Activated CD8-positive, alpha-beta memory T cell treated with anti-CD3 and anti-CD28 coated beads, Interleukin-2, amount 50 U/mL, for 24 hours (primary cell): ENCODE measurements at regions not wholly inside any gene's neighbourhood (a gene's known extent, or its start where the extent isn't known, plus 50 kb on each side); places are given as distances from the start of the nearest gene placed in this dataset.

Experiments
- DNase-seq: peaks from one replicate; pipeline ENCODE4 v3.0.0-alpha.2; 2020; ENCODE audit errors: extremely low read depth

DNA sequence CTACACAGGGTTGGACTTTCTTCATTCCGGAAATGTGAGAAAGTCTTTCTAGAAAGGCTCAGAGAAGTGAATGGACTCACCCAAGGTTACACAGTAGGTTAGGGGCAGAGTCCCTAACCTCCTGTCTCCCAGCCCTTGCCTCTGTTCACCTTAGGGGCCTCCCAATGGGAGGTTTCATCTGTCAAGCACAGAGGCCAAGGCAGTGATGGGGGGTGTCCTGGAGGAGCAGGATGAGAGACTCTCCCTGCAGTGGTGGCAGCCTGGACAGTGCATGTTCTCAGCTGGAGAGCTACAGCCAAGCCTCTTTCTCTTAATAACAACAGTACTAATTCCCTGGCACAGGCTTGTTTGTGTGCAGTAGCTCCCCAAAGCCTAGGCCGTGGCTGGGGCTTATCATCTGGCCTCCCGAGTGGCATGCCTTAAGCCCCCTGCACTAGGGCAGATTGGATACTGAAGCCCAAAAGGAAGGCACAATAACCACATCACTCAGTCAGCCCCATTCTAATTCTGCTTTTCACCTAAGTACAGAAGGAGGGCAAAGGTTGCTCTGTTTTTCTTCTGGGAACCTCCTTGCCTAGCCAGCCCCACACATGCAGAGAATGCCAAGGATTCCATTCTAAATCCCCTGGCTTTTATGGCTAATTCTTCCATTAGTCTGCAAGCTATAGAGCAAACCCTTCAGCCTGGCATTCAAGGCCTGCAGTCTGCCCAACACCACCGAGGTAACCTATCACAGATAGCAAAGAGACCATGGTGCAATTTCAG is 50.2 kb upstream of the XPA start:
- DNase-seq, result no peak

DNA sequence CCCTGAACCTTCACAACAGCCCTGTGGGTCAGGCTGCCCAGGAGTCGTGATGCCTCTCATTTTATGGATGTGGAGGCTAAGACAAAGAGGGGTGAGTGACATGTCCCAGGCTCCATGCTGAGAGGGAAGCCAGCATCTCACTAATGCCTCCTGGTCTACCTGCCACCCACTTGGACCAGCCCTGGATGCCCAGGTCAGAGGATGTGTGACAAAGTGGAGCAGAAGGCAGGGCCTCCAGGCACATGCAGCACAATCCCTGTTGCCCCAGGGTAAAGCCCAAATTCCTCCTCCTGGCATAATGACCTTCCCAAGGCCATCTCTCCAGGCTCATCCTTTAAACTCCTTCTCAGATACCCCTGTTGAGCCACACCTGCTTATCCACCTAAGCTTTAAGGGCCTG is 51.4 kb upstream of the XPA start:
- DNase-seq, result no peak

DNA sequence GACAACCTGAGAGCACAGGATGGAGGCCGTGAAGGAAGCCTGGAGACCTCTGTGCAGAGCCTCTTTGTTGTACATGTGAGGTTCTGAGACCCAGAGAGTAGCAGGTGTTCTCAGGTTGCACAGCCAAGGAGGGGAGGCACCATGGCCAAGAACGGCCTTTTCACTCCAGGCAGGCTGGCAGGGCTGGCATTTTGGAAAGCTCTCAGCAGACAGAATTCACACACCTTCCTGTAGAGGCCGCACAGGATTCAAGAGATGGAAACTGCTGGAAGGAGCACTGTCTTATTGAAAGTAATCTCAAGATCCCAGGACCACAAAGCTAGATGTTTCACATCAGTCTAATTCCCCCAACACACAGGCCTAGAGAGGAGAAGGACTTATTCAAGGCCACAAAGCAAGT is 52.8 kb upstream of the XPA start:
- DNase-seq, result no peak

DNA sequence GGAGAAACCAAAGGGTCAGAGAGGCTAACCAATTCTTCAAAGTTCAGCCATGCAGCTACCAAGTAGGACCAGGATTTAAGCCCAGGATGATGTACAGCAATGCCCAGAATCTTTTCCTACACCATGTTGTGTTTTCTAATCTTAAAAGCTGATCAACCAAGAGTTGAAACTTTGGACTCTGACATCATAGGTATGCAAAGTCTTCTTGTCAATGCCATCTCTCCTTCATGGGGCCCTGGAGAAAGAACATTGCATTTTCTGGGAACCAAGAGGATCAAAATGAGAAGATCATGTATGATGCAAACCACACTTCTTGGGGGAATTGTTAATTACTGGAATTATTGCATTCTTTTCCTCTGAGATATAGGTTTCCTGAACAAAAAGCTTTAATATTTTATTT is 54.4 kb upstream of the XPA start:
- DNase-seq, result no peak

DNA sequence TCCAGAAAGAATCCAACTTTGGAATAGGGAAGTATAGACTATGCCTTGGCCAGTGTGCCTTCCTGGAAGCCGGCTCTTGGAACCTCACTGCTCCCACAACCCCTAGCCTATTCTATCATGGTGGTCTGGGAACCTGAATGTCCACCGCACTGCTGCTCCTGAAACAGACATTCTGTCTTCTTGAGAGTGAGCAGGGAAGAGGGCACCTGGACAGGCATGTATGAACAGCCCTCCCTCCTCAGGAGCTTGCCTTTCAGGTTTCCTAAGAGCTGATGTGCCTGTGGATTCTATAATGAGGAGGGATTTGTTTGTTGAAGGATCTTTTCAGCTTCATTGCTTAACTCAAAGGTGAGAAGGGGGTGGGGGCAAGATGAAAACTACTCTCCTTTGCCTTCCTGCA is 55.1 kb upstream of the XPA start:
- no peak for DNase-seq

DNA sequence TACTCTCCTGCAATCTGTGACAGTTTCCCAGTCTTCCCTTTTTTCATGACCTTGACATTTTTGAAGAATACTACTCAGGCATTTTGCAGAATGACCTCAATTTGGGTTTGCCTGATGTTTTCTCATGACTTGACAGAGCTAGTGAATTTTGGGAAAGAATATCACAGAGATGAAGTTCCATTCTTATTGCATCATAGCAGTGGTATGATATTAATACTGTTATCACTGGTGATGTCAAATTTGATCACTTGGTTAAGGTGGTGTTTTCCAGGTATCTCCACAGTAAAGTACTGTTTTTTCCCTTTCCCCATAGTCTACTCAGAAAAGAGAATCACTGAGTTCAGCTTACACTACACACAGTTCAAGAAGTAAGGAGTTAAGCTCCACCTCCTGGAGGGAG is 56.2 kb upstream of the XPA start:
- DNase-seq, result no peak

DNA sequence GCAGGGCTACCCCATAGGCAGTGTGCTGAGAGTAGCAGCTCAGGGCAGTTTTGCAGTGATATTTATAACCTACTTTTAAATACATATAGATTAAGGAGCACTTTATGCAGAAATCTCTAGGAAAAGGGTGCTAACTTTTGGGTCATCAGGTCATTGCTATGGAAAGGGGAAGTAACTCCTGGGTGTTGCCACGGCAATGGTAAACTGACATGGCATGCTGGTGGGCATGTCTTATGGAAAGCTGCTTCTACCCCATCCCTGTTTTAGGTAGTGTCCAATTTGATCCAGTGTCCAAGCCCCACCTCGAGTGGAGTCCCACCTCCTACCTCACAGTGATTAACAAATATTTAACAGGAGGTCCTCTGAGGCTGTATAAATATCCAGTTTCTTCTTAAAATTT is 56.8 kb upstream of the XPA start:
- no peak for DNase-seq

DNA sequence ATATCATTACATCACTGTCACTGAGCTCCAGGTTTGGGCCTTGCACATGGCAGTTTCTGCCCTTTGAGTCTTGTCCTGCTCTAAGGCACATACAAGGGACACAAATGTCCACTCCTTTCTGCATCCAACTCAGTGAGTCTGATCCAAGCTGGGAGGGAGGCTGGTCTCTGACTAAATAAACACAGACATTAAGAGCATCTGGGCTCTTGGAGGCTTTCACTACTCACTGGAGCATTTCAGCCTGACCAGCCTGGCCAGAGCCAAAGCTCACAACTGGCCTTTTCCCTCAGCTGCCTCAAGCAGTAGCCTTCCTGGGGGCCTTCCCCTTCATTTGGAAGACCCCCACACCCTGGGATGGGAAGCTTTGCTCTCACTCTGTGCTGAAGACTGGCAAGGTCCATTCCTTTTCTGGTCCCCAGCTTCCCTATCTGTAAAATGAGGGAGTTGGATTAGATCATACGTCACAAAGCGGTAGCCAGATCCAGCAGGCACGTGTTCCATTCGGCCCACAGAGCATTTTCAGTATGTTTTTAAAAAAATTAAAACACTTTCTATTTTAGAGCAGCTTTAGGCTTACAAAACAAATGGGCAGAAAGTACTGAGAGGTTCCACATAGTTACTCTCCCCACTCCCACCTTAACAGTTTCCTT is 58.6 kb upstream of the XPA start:
- DNase-seq, result no peak

DNA sequence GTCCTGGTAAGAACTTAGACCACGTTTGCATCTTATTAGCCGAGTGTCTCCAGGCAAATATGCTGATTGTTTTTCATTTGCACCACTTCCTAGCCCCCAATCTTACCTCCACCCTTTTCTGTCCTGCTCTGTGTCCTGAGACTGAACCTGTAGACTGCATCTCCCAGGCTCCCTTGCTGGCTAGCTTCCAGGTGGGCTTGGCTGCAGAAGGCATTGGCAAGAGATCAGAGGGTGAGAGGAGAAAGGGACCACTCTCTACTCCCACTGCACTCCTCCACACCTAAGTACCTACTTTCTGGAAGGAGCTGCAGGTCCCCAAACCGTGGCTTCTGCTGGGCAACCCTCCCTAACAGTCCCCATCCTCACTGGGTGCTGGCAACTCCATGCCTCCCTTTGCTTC is 59.9 kb upstream of the XPA start:
- no peak for DNase-seq

DNA sequence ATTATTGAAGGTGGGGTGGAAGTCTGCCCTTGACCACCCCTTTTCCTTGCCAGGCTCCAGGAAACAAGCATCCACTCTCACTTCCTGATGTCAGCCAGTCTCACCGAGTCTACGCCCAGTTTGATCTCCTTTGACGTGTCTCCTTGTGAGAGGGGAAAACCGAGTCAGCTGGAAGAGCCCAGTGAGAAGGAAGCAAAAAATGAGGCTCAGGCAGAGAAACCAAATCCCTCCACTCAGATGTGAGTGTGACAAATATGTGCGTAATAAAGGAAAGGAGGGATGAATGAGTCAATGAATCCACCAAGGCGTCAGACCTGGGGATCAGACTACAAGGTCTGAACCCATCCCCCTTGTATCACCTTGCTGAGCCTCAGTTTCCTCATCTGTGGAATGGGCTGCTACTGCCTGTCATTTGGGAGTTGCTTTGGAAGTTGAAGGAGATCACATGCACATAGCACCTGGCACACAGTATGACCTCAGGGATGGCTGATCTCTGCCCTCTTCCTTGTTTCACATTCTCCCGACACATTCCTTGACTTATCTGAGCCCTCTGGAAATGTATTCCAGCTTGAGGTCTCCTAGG is 61.3 kb upstream of the XPA start:
- no peak for DNase-seq

DNA sequence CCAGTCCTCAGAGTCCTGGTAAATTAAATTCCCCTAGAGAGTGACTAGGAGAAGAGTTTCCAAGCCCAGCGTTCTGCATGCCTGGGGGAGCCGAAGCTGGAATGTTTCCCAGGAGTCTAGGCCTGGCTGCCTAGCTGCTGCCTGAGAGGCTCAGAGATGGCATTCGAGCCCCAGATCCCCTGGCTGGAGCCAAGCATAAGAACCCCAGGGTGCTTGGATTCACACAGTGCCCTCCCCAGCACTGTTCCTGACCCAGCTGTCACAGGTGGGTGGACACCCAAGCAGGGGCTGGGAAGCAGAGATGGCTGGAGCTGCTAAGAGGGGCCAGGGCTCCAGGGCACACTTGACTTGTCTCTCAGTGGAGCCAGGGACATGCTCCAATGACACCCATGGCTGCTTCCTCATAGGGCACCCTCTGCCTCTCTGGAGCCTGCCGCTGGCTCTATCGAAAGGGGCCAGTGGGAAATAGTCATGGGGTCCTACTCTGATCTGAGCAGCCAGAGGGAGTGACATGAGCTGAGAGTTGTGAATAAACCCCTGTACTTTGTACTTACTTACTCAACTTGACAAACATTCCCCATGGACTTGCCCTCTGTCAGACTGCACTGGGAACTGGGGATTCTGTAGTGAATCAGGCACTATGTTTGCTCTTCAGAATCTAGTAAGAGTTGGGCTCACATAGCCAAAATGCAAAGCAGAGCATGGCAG is 62.6 kb upstream of the XPA start:
- no peak for DNase-seq

DNA sequence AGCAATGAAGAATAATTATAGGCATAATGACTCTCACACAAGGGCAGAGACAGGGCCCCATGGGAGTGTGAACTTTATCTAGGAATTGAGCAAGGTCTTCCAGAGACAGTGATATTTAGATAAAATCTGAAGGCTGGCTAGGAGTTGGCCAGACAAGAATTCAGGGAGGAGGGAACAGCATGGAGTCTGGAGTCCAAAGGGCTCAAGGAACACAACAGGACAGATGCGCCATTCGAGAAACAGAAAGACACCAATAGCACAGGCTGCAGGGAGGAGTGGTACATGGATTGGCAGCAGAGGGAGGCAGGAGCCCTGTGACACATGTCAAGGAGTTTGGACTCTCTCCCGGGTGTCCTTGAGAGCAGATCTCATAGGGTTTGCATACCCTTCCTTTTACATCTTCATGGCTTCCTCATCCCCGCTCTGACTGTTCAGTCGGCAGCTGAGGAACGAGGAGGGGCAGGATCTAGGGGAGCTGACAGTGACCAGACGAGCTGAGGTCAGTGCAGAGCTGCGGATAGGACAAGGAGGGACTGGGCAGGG is 64.0 kb upstream of the XPA start:
- DNase-seq, result no peak

DNA sequence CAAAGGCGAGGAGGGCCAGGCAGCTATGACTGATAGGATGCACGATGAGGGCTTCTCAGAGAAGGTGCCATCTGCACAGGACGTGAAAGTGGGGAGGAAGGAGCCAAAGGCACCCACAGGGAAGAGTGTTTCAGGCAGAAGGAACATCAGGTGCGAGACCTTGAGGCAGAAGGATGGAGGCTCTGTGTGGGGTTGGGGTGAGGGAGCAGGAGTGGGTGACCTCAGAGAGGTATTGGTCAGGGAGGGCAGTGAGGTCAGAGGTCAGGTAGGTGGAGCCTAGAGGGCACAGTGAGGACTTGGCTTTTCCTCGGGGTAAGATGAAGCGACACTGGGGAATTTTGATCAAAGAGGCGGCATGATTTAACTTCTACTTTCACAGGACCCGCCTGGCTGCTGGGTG is 64.7 kb upstream of the XPA start:
- no peak for DNase-seq

DNA sequence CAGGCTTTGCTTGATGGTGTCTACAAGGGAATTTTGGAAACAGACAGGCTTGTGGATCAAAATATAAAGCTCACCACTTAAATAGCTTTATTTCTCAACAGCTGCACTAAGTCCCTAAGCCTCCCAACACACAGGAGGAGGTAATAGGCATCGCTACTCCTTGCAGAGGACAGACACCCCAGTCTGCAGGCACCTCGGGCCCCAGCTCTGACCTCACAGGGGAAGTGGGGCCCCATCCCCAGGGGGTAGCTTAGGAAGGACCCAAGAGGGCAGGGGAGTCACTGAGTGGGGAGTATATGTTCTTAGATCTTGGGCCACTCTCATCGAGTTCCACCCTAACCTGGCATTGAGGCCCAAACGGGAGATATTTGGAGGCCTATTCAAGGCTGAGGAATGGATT is 66.7 kb upstream of the XPA start:
- DNase-seq, result no peak

DNA sequence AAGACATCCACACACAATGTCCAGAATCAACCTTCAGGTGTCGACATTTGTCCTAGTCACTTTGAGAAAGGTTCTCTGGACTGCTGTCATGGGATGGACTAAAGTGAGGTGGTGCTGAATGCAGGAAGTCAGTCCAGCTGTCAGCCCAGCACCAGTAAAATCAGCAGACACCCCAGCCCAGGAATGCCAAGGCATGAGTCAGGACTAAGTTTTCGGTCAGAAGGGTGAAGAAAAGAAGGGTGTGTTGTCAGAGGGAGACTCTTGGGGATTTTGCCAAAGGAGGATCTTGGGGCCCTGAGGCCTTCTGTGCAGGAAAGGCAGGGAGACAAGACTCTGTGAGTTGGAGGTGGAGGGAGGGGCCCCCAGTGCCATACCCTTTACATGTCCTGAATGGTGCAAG is 69.0 kb upstream of the XPA start:
- no peak for DNase-seq

DNA sequence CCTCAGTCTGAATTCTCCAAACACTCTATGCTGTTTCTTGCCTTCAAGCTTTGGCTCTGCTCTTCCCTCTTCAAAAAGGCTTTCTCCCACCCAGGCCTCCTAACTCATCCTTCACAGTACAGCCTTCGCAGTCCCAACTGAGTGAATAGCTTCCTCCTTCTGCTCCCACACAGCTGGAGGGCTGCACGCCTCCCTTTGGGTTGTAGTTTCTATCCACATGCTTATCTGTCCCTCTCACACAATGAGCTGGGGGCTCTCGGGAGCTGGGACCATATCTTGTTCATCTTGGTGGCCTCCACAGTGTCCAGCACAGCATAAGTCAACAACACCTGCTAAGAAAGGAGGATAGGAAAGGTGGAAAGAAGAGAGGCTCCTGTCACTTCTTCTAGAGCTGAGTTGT is 69.5 kb upstream of the XPA start:
- DNase-seq, result no peak

DNA sequence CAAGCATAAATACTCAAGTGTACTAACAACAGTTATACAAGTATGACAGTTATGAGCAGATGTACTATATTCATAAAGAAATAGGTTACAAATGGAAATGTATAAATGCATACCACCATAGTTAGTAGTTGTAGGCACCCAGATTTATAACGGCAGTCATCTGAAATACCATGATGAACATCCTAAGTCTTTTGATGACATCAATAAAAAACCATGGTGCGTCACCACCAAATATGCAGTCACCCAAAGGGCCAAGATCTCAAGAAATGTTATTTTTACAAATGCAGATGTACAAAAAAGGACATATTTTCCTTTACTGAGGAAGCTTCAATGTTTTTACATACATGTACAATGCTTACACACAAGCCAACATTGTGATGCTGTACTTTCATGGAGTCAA is 70.8 kb upstream of the XPA start:
- DNase-seq, result no peak

DNA sequence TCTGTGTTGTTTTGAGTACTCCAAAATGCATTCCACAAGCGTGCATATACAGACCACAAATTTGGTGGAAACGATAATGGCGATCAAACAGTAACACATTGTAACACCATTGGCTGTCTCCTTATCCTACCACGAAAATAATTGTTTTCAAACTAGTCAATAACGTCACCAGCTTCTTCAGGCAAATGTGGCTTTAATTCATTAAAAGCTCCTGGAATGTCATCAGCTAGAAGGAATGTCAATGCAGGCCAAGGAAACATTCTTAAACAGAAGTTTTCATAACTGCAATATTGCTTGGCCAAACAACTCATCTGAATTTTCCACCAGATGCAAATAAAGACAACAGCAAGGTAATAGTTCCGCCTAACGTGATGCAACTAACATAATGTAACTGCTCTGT is 71.6 kb upstream of the XPA start:
- no peak for DNase-seq

DNA sequence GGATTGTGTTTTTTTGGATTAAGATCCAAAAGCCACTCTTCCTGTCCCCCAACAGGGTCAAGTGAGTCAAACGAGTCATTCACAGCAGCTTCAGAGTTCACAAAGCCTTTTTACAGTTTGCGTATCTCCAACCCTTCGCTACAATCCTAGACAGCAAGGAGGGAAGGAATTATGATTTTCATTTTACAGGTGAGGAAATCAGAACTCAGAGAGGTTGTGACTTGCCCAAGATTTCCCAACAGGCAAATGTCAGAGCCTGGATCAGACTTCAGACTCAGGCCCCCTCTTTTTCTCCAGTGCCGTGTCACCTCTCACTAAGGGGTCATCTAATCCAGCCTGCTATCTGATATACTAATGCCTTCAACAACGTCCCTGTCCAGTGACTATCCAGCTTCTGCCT is 72.1 kb upstream of the XPA start:
- no peak for DNase-seq

DNA sequence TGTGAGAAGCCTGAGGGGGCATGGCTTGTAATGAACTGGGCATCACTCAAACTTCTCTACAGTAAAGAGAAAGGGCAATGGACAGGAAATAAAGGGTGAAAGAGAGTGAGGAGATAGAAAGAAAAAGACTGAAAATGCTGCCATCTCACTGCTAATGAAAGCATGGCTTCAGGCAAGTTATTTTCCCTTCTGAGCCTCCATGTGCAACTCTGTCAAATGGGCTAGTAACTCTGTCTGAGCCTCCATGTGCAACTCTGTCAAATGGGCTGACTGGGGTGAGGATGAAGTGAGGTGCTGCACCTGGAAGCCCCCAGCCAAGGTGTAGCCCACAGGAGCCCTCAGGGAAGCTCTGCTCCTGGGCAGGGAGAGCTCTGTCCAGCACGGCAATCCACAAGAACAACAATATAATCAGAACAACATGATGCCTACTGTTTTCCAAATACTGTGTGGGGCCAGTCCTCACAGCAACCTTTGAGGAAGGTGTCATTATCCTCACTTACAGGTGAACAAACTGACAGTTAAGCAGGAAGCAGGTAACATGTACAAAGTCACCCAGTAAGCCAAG is 73.8 kb upstream of the XPA start:
- no peak for DNase-seq

DNA sequence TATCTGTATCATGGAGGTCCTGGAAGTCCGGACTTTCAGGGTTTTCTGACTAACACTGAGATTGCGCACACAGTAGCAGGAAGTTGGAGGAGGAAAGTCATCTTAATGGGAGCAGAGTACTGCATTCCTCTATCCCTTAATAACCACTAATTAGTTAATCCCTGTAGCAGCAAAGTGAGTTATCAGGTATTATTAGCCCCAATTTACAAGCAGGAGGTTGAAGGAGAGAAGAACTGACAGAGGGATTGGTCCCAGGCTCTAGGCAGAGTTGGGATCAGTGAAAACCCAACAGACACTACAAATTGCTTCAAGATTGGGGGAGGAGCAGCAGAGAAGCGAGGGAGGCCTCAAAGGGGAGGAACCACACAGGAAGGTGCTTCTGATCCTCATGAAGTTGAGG is 74.5 kb upstream of the XPA start:
- no peak for DNase-seq

DNA sequence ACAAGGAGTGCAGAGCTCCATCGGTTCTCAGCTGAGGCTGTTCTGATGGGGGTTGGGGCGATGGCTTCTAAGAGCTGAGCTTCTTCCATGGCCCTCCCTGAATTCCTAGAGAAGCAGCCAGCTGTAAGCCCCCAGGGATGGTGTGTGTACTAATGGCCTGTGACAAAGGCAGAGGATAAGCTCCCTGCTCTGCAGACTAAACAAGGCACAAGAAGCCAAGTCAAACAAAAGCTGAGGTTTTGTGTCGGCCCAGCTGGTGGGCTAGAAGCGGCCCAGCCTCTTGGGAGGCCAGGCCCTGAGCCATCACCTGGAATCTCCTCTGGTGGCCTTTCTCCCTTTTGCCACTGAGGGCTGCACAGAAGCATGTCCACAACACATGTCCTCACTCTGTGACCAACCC is 75.0 kb upstream of the XPA start:
- no peak for DNase-seq
